ENCODE measurements at regions not wholly inside any gene's neighbourhood (a gene's known extent, or its start where the extent isn't known, plus 50 kb on each side); places are given as distances from the start of the nearest gene placed in this dataset.
"Not testable (repeated sequence)": the region's sequence is repeated elsewhere in the genome, so short reads cannot be mapped to it uniquely, and the experiment has no call there.

DNA sequence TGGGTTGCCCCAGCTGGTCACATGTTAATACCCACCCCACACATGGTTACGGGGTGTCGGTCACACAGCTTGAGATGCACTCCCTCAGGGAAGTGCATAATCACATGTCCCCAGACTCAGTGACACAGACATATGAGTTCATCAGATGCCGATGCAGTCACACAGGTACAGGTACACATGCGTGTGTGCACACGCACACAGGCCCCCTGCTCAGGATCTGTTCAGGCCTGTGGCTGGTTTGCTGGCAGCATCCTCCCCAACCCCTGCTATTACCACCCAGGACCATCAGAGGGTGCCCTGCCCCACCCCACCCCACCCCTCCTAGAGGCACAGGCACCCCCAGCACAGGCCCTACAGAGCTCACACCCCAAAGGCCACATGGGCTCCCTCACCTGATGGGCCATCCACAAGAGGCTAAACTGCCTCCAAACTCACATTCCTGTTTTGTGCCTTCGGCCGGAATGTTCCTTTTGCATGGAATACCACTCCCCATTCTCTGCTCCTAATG, 120.6 kb upstream of the ZSCAN2 start:
- H3K4me3 ChIP-seq (ENCODE audit: insufficient read depth, low read depth, low read length); in situ Hi-C loops (cut with MboI; ENCODE audit: low sequenced_read_pairs); CTCF ChIA-PET; H3K4me1 ChIP-seq (ENCODE audit: control insufficient read depth, insufficient read depth, low read length); H3K4me2 ChIP-seq (ENCODE audit: low read depth, low read length); H2BK20ac ChIP-seq (ENCODE audit: low read depth, low read length); POLR2A ChIA-PET (ENCODE audit: unreplicated experiment); H3K9me1 ChIP-seq (ENCODE audit: insufficient read depth, low read length); intact Hi-C loops (cut with micrococcal nuclease); H3K56ac ChIP-seq (ENCODE audit: extremely low read depth, insufficient read depth, low read length); H2BK15ac ChIP-seq (ENCODE audit: low read depth, low read length); H3K23ac ChIP-seq (ENCODE audit: low read depth, low read length); H3K27ac ChIP-seq (ENCODE audit: insufficient read depth, low read length); H3K79me1 ChIP-seq (ENCODE audit: low read depth in 1 of 2, low read length in 2 of 2); H2AFZ ChIP-seq (replicated peaks; ENCODE audit: low read length, poor library complexity); H3K4ac ChIP-seq (ENCODE audit: low read depth, low read length); DNase-seq; dilution Hi-C loops (cut with HindIII; ENCODE audit: low sequenced_read_pairs, unreplicated experiment); BruUV-seq (replicated peaks); H4K20me1 ChIP-seq (ENCODE audit: insufficient read depth, low read length); H3K14ac ChIP-seq (replicated peaks; ENCODE audit: low read depth, low read length); H3K18ac ChIP-seq (ENCODE audit: low read depth, low read length); H4K8ac ChIP-seq (ENCODE audit: low read depth in 2 of 2, low read length in 2 of 2); H4K5ac ChIP-seq (ENCODE audit: low read depth, low read length); H3K9ac ChIP-seq (ENCODE audit: low read depth, low read length); H2AK9ac ChIP-seq (replicated peaks; ENCODE audit: low read depth, low read length, poor library complexity); H3K36me3 ChIP-seq (ENCODE audit: control insufficient read depth, insufficient read depth, low read length); H3K9me3 ChIP-seq (ENCODE audit: control insufficient read depth, insufficient read depth, low read length); H4K91ac ChIP-seq (ENCODE audit: insufficient read depth, low read depth, low read length); H2BK120ac ChIP-seq (ENCODE audit: low read depth, low read length); H3K27me3 ChIP-seq (ENCODE audit: control insufficient read depth, insufficient read depth, low read length); H2BK5ac ChIP-seq (ENCODE audit: low read depth, low read length, poor library complexity, severe bottlenecking); ATAC-seq (ENCODE audit: low read depth); H2AK5ac ChIP-seq (ENCODE audit: low read depth, low read length): not testable (repeated sequence)
- no CpG with 5 or more reads among the region's 7 CpGs for WGBS, 2 experiments (ENCODE audit: extremely low coverage in 2 of 2, insufficient read length in 1 of 2)

DNA sequence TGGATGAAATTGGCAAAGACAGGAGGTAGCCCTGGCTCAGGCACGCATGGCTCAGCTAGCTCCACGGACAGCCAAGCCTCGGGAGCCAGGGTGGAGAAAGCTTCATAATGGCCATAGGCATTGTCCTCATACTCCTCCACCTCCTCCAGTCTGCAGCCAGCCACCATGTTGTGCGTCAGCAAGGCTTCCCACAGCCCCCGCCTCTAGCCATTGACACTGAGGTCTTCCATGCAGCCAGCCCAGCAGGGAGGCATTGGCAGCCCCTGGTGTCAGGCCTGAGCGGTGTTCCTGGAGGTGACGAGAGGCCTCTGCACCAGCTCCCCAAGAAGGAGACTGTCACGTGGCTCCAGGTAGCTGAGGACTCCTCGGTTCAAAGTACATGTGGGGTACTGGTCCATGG, 117.0 kb upstream of the ZSCAN2 start:
- in situ Hi-C loops (cut with MboI; ENCODE audit: low sequenced_read_pairs); H2BK120ac ChIP-seq (ENCODE audit: low read depth, low read length); H2BK15ac ChIP-seq (ENCODE audit: low read depth, low read length); H3K4me2 ChIP-seq (ENCODE audit: low read depth, low read length); H3K23ac ChIP-seq (ENCODE audit: low read depth, low read length); H3K9ac ChIP-seq (ENCODE audit: low read depth, low read length); H2AFZ ChIP-seq (replicated peaks; ENCODE audit: low read length, poor library complexity); H4K20me1 ChIP-seq (ENCODE audit: insufficient read depth, low read length); H3K36me3 ChIP-seq (ENCODE audit: control insufficient read depth, insufficient read depth, low read length); H3K14ac ChIP-seq (replicated peaks; ENCODE audit: low read depth, low read length); H3K4me3 ChIP-seq (ENCODE audit: insufficient read depth, low read depth, low read length); H3K9me3 ChIP-seq (ENCODE audit: control insufficient read depth, insufficient read depth, low read length); ATAC-seq (ENCODE audit: low read depth); H2AK5ac ChIP-seq (ENCODE audit: low read depth, low read length); H4K5ac ChIP-seq (ENCODE audit: low read depth, low read length); H3K9me1 ChIP-seq (ENCODE audit: insufficient read depth, low read length); H3K4me1 ChIP-seq (ENCODE audit: control insufficient read depth, insufficient read depth, low read length); dilution Hi-C loops (cut with HindIII; ENCODE audit: low sequenced_read_pairs, unreplicated experiment); H3K27ac ChIP-seq (ENCODE audit: insufficient read depth, low read length); CTCF ChIA-PET; H2BK20ac ChIP-seq (ENCODE audit: low read depth, low read length); H3K79me1 ChIP-seq (ENCODE audit: low read depth in 1 of 2, low read length in 2 of 2); H3K56ac ChIP-seq (ENCODE audit: extremely low read depth, insufficient read depth, low read length); BruUV-seq (replicated peaks); H4K8ac ChIP-seq (ENCODE audit: low read depth in 2 of 2, low read length in 2 of 2); H3K18ac ChIP-seq (ENCODE audit: low read depth, low read length); H3K4ac ChIP-seq (ENCODE audit: low read depth, low read length); DNase-seq; H2AK9ac ChIP-seq (replicated peaks; ENCODE audit: low read depth, low read length, poor library complexity); POLR2A ChIA-PET (ENCODE audit: unreplicated experiment); intact Hi-C loops (cut with micrococcal nuclease); H3K27me3 ChIP-seq (ENCODE audit: control insufficient read depth, insufficient read depth, low read length); H2BK5ac ChIP-seq (ENCODE audit: low read depth, low read length, poor library complexity, severe bottlenecking); H4K91ac ChIP-seq (ENCODE audit: insufficient read depth, low read depth, low read length): not testable (repeated sequence)
- WGBS, 2 experiments (ENCODE audit: extremely low coverage in 2 of 2, insufficient read length in 1 of 2) = no CpG with 5 or more reads among the region's 9 CpGs

Measured in IMR-90 (cell line).